Nephron progenitor cell (in vitro differentiated cells): ENCODE measurements at regions not wholly inside any gene's neighbourhood (a gene's known extent, or its start where the extent isn't known, plus 50 kb on each side); places are given as distances from the start of the nearest gene placed in this dataset.

ENCODE experiments used
- DNase-seq: peaks from one replicate; pipeline ENCODE4 v3.0.0; 2021
- H3K27ac Mint-ChIP-seq: 2 replicates; pipeline ENCODE4 v1.8.0; 2021; ENCODE audit warnings: mild to moderate bottlenecking, moderate library complexity, mixed read lengths
- H3K27me3 Mint-ChIP-seq: 2 replicates; pipeline ENCODE4 v1.8.0; 2021; ENCODE audit warnings: mild to moderate bottlenecking, low read depth, mixed read lengths; ENCODE audit not compliant: poor library complexity
- H3K36me3 Mint-ChIP-seq: 2 replicates; pipeline ENCODE4 v1.8.0; 2021; ENCODE audit warnings: low read depth, mixed read lengths
- H3K4me1 Mint-ChIP-seq: 2 replicates; pipeline ENCODE4 v1.8.0; 2021; ENCODE audit warnings: mixed read lengths
- H3K4me3 Mint-ChIP-seq: 2 replicates; pipeline ENCODE4 v1.8.0; 2021; ENCODE audit warnings: mild to moderate bottlenecking, moderate library complexity, mixed read lengths
- H3K9me3 Mint-ChIP-seq: 2 replicates; pipeline ENCODE4 v1.8.0; 2021; ENCODE audit warnings: mild to moderate bottlenecking, moderate library complexity, mixed read lengths
- TF ChIP-seq, protein P1 (sequence below): fragments of 200-600 bp; sonication (generic); IDR thresholded peaks from 2 replicates; pipeline ENCODE4 v1.5.0; 2021; ENCODE audit warnings: antibody characterized with exemption

DNA sequence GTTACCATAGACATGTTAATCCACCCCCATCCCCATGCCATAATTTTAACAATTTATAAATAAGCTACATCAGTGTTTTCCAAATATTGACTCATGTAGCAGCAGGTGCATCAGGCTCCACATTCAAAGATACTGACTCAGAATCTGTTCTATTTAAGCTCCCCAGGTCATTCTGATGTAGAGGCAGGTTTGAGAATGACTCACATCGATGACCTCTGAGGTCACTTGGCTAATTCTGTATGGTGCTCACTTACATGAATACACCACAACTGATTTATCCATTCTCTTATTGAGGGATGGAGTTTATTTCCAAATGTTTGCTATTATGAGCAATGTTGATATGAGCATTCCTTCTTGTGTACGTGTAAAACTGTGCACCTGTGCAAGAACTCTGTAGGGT is 1159.0 kb downstream of the TYW1 start:
- no peak for DNase-seq
- H3K4me1 Mint-ChIP-seq = peaks cover 16% of the 10 kb centered on the region
- TF ChIP-seq, protein P1, sequence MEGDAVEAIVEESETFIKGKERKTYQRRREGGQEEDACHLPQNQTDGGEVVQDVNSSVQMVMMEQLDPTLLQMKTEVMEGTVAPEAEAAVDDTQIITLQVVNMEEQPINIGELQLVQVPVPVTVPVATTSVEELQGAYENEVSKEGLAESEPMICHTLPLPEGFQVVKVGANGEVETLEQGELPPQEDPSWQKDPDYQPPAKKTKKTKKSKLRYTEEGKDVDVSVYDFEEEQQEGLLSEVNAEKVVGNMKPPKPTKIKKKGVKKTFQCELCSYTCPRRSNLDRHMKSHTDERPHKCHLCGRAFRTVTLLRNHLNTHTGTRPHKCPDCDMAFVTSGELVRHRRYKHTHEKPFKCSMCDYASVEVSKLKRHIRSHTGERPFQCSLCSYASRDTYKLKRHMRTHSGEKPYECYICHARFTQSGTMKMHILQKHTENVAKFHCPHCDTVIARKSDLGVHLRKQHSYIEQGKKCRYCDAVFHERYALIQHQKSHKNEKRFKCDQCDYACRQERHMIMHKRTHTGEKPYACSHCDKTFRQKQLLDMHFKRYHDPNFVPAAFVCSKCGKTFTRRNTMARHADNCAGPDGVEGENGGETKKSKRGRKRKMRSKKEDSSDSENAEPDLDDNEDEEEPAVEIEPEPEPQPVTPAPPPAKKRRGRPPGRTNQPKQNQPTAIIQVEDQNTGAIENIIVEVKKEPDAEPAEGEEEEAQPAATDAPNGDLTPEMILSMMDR = no peak
- H3K4me3 Mint-ChIP-seq = no peak overlapping the region
- H3K9me3 Mint-ChIP-seq = peaks cover 6% of the 10 kb centered on the region
- H3K36me3 Mint-ChIP-seq = no peaks in the 10 kb centered on the region
- peaks cover 6% of the 10 kb centered on the region for H3K27me3 Mint-ChIP-seq
- no peak overlapping the region for H3K27ac Mint-ChIP-seq

DNA sequence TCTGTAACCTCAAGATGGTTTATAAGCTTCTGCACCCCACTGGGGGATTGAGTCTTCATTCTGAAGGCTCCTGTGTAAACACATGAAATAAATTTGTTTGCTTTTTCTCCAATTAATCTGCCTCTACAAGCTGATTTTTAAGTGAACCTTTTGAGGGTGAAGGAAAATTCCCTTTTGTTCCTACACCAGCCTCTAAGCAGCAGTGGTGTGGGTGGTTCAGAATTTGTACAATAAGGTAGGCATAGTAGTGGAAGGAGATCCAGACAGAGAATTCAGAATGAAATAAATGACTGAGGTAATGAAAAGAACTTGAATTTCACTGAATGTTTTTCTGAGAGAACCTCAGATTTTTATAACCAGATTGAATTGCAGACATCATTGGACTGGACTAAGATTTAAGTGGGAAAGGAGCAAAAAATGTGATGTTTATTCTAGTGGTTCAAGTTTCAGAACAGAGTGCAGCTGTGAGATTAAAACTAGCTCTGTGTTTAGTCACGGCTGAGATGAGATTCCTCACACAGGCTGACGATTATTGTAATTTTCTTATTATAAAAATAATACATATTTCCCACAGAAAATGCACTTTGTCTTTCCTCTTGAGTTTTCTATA is 1162.2 kb downstream of the TYW1 start:
- no peak overlapping the region for H3K4me3 Mint-ChIP-seq
- peaks cover 6% of the 10 kb centered on the region for H3K9me3 Mint-ChIP-seq
- H3K27ac Mint-ChIP-seq = peak overlapping the region; percentile 87
- H3K27me3 Mint-ChIP-seq = peaks cover 11% of the 10 kb centered on the region
- no peaks in the 10 kb centered on the region for H3K36me3 Mint-ChIP-seq
- no peak for DNase-seq
- peaks cover 16% of the 10 kb centered on the region for H3K4me1 Mint-ChIP-seq
- TF ChIP-seq, protein P1 = no peak

DNA sequence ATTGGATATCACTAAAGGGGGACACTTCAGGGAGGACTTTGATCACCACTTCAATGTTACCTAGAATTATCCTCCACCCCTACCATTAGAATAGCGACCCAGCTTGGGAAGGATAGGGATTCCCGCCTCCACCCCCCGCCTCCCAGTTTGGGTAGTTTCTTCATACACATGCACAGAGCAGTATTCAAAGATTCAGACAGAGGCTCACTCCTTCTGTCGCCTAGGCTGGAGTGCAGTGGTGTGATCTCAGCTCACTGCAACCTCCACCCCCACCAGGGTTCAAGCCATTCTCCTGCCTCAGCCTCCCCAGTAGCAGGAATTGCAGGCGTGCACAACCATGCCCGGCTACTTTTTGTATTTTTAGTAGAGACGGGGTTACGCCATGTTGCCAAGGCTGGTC is 1166.1 kb downstream of the TYW1 start:
- no peak overlapping the region for H3K27ac Mint-ChIP-seq
- peaks cover 16% of the 10 kb centered on the region for H3K4me1 Mint-ChIP-seq
- H3K4me3 Mint-ChIP-seq = no peak overlapping the region
- H3K9me3 Mint-ChIP-seq = peaks cover 25% of the 10 kb centered on the region
- DNase-seq = no peak
- H3K36me3 Mint-ChIP-seq = no peaks in the 10 kb centered on the region
- TF ChIP-seq, protein P1 = no peak
- H3K27me3 Mint-ChIP-seq = peaks cover 8% of the 10 kb centered on the region

DNA sequence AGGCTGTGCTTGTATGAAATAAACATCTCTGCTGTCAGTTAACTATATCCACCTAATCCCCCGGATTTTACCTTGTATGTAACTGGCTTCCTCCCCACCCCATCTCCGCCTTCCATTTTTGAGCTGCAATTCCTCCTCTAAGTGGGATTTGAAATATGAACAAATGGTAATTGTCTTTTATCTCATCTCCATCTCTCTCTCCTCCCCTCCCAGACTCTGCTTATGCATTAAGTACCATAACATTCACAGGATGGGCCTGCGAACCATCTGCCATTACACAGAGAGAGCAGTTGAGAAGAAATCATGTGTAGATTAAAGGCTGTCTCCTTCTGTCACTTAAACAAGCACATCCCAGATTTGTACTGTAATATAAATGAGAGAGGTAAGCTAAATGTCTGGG is 1169.9 kb downstream of the TYW1 start:
- Mint-ChIP-seq H3K36me3 (no peaks in the 10 kb centered on the region), H3K4me1 (no peaks in the 10 kb centered on the region), H3K4me3 (no peak overlapping the region), H3K9me3 (peaks cover 36% of the 10 kb centered on the region), H3K27ac (no peak overlapping the region), H3K27me3 (peaks cover 11% of the 10 kb centered on the region)
- DNase-seq = no peak
- TF ChIP-seq, protein P1 = no peak

DNA sequence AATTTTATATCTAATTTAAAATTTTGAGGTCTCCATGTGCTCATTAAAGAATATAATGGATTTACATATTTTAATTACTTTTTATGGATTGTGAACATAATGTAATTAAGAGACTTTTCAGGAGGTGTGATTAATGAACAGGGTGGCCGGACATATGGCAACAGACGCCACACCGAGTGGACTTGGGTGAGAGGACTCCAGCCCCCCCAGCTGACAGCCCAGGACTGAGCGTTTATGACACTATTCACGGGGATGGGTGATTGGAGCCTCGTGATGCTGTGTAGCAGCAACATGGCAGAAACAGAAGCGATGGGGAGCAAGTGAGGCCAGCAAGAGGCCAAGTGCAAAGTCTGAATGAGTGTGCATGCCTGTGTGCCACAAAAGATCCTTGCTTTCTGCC is 1176.9 kb downstream of the TYW1 start:
- TF ChIP-seq, protein P1 = no peak
- H3K4me1 Mint-ChIP-seq = peaks cover 27% of the 10 kb centered on the region
- H3K36me3 Mint-ChIP-seq = no peaks in the 10 kb centered on the region
- no peak overlapping the region for H3K4me3 Mint-ChIP-seq
- peak overlapping the region; percentile 50 for H3K27ac Mint-ChIP-seq
- H3K27me3 Mint-ChIP-seq = peaks cover 10% of the 10 kb centered on the region
- H3K9me3 Mint-ChIP-seq = peaks cover 11% of the 10 kb centered on the region
- no peak for DNase-seq

DNA sequence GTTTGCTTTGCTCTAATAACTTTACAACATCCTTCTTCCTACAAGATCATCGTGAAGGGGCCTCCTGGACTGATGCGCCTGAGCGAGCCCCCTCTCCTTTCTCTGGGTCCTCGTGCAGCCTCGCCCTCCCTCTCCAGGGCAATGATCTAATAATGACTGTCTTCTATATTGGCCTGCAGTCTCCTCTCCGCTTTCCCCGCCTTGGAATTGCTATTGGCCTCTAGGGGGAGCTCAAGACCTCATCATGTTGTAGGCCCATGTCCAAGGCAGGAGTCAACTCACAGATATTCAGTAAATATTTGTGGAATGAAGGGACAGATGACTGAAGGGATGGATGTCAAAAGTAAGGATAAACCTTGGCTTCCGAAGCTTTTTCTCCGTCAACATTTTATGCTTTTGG is 1180.3 kb downstream of the TYW1 start:
- no peak overlapping the region for H3K27ac Mint-ChIP-seq
- peaks cover 18% of the 10 kb centered on the region for H3K27me3 Mint-ChIP-seq
- peaks cover 24% of the 10 kb centered on the region for H3K4me1 Mint-ChIP-seq
- peak; percentile 65 for DNase-seq
- H3K36me3 Mint-ChIP-seq = no peaks in the 10 kb centered on the region
- no peak overlapping the region for H3K4me3 Mint-ChIP-seq
- TF ChIP-seq, protein P1 = peak; percentile 83
- no peaks in the 10 kb centered on the region for H3K9me3 Mint-ChIP-seq
